Loucy (cell line): ENCODE measurements at regions not wholly inside any gene's neighbourhood (a gene's known extent, or its start where the extent isn't known, plus 50 kb on each side); places are given as distances from the start of the nearest gene placed in this dataset.
A peak's percentile ranks its signal among the peaks of the same experiment; 100 is the strongest.

Source experiments
- H2AFZ ChIP-seq: fragments of 200-600 bp; sonication (generic); 2 replicates; pipeline ENCODE4 v1.6.0; 2016; ENCODE audit warnings: antibody characterized with exemption, mild to moderate bottlenecking, low read length, moderate library complexity
- H3F3A ChIP-seq: fragments of 200-600 bp; 2 replicates; pipeline ENCODE4 v1.6.0; 2016; ENCODE audit warnings: antibody characterized with exemption, low read depth, mild to moderate bottlenecking
- H3K27me3 ChIP-seq: fragments of 200-600 bp; sonication (generic); 2 replicates; pipeline ENCODE4 v1.6.1; 2014; ENCODE audit warnings: low read length, mild to moderate bottlenecking; ENCODE audit not compliant: insufficient read depth, poor library complexity, severe bottlenecking
- H3K36me3 ChIP-seq: fragments of 200-600 bp; sonication (generic); 2 replicates; pipeline ENCODE4 v1.6.1; 2016; ENCODE audit warnings: low read length; ENCODE audit not compliant: insufficient read depth
- H3K4me1 ChIP-seq: fragments of 200-600 bp; sonication (generic); 2 replicates; pipeline ENCODE4 v1.5.1; 2014; ENCODE audit warnings: low read length, mild to moderate bottlenecking; ENCODE audit not compliant: insufficient read depth, poor library complexity, severe bottlenecking
- H3K4me2 ChIP-seq: fragments of 200-600 bp; sonication (generic); 2 replicates; pipeline ENCODE4 v1.6.0; 2014; ENCODE audit warnings: antibody characterized with exemption, low read length, low read depth, mild to moderate bottlenecking; ENCODE audit not compliant: poor library complexity, severe bottlenecking
- H3K4me3 ChIP-seq: fragments of 200-600 bp; sonication (generic); 2 replicates; pipeline ENCODE4 v1.5.1; 2014; ENCODE audit warnings: low read length, mild to moderate bottlenecking, mixed read lengths; ENCODE audit not compliant: poor library complexity, severe bottlenecking
- H3K79me2 ChIP-seq: fragments of 200-600 bp; sonication (generic); 2 replicates; pipeline ENCODE4 v1.6.1; 2014; ENCODE audit warnings: low read length; ENCODE audit not compliant: insufficient read depth
- H3K9ac ChIP-seq: fragments of 200-600 bp; sonication (generic); 2 replicates; pipeline ENCODE4 v1.6.0; 2014; ENCODE audit warnings: mild to moderate bottlenecking, low read depth, low read length, moderate library complexity; ENCODE audit not compliant: poor library complexity, severe bottlenecking
- H3K9me2 ChIP-seq: fragments of 200-600 bp; sonication (generic); replicated peaks from 2 replicates; pipeline ENCODE4 v1.6.1; 2016; ENCODE audit warnings: low read depth, low read length, mixed read lengths
- H3K9me3 ChIP-seq: fragments of 200-600 bp; sonication (generic); 2 replicates; pipeline ENCODE4 v1.6.1; 2014; ENCODE audit warnings: mild to moderate bottlenecking, antibody characterized with exemption, low read length, low read depth; ENCODE audit not compliant: insufficient read depth
- H4K20me1 ChIP-seq: fragments of 200-600 bp; sonication (generic); 2 replicates; pipeline ENCODE4 v1.6.0; 2014; ENCODE audit warnings: antibody characterized with exemption, low read length, mild to moderate bottlenecking; ENCODE audit not compliant: insufficient read depth, poor library complexity, severe bottlenecking
- EZH2phosphoT487 ChIP-seq: fragments of 200-600 bp; IDR thresholded peaks from 2 replicates; pipeline ENCODE4 v1.6.1; 2018; ENCODE audit warnings: antibody characterized with exemption, mild to moderate bottlenecking, moderate library complexity, borderline replicate concordance
- TF ChIP-seq, protein P1 (sequence below): fragments of 200-600 bp; sonication (generic); conservative IDR thresholded peaks from 2 replicates; pipeline ENCODE4 v1.5.1; 2014; ENCODE audit warnings: mild to moderate bottlenecking, antibody characterized with exemption, low read length

DNA sequence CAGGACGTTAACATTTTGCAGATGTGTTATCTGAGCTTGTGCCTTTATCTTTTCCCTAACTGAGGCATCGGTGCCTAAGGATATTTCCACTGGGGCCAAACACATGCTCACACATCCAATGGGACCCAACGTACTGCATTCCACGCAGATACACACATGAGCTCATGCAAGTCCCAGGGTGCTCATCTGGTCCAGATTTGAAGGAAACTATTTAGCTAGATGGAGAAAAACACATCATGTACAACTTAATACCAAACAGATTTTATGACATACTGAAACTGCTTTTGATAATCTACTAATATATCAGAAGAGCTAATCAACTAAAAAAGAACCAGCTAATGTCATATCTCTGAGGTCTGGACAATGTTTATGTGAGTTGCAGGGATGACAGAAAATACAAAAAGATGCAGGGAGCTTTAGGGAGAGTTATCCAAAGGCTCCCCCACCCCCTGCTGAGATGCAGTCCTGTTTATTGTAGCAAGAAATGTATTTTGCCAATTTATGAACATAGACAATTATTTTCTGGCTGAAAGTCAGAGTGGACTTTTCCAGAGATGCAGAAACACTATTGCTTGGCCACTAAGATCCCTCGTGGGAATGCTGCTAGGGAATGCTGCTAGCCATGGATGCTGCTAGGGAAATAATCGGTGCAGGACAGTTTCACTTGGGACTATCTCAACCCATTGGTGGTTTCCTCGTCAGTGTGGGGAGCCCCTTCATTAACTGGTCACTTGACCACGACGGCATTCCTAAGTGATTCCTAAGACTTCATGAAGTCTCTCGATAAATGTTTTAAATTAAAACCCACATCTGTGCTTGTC lies 172.8 kb downstream of the SMIM20 start:
- H4K20me1 ChIP-seq, result no peaks in the 10 kb centered on the region
- TF ChIP-seq EZH2phosphoT487, result no peak
- TF ChIP-seq, protein P1, sequence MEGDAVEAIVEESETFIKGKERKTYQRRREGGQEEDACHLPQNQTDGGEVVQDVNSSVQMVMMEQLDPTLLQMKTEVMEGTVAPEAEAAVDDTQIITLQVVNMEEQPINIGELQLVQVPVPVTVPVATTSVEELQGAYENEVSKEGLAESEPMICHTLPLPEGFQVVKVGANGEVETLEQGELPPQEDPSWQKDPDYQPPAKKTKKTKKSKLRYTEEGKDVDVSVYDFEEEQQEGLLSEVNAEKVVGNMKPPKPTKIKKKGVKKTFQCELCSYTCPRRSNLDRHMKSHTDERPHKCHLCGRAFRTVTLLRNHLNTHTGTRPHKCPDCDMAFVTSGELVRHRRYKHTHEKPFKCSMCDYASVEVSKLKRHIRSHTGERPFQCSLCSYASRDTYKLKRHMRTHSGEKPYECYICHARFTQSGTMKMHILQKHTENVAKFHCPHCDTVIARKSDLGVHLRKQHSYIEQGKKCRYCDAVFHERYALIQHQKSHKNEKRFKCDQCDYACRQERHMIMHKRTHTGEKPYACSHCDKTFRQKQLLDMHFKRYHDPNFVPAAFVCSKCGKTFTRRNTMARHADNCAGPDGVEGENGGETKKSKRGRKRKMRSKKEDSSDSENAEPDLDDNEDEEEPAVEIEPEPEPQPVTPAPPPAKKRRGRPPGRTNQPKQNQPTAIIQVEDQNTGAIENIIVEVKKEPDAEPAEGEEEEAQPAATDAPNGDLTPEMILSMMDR, result no peak
- H3K79me2 ChIP-seq, result no peaks in the 10 kb centered on the region
- peaks cover 10% of the 10 kb centered on the region for H3K4me1 ChIP-seq
- no peaks in the 10 kb centered on the region for H3K27me3 ChIP-seq
- no peak overlapping the region for H3K4me3 ChIP-seq
- no peaks in the 10 kb centered on the region for H3K36me3 ChIP-seq
- H3K9ac ChIP-seq, result no peak overlapping the region
- H2AFZ ChIP-seq, result no peak overlapping the region
- H3F3A ChIP-seq, result no peaks in the 10 kb centered on the region
- no peak overlapping the region for H3K4me2 ChIP-seq
- no peaks in the 10 kb centered on the region for H3K9me2 ChIP-seq
- H3K9me3 ChIP-seq, result peaks cover 9% of the 10 kb centered on the region

DNA sequence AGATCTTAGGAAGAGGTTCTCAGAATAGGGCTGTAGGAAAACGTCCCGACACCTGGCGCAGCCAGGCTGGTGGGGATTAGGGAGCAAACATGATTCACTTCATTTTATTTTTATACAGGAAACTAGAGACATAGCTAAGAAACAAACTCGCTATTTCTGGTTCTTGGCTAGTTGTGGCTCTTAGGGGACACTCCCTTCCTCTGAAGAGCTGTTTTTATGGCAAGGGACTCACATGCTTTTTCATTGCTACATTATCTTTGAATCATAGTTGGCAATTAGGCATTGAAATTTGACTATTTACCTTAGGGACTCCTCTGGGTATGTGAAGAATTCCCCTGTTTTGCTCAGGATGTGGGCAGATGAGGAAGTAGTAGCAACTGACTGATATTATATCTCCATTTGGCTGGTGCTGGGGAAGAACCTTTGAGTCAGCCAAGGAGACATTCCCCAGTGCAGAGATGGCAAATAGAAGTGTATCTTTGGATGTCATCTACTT lies 174.5 kb downstream of the SMIM20 start:
- no peaks in the 10 kb centered on the region for H3K79me2 ChIP-seq
- no peaks in the 10 kb centered on the region for H4K20me1 ChIP-seq
- H3K4me1 ChIP-seq, result peaks cover 7% of the 10 kb centered on the region
- H3K27me3 ChIP-seq, result no peaks in the 10 kb centered on the region
- H3K4me2 ChIP-seq, result peak overlapping the region; percentile 1
- H3K9me3 ChIP-seq, result peaks cover 9% of the 10 kb centered on the region
- no peaks in the 10 kb centered on the region for H3K36me3 ChIP-seq
- no peaks in the 10 kb centered on the region for H3K9me2 ChIP-seq
- no peak overlapping the region for H2AFZ ChIP-seq
- H3F3A ChIP-seq, result no peaks in the 10 kb centered on the region
- no peak overlapping the region for H3K4me3 ChIP-seq
- TF ChIP-seq, protein P1, result no peak
- no peak for TF ChIP-seq EZH2phosphoT487
- no peak overlapping the region for H3K9ac ChIP-seq

DNA sequence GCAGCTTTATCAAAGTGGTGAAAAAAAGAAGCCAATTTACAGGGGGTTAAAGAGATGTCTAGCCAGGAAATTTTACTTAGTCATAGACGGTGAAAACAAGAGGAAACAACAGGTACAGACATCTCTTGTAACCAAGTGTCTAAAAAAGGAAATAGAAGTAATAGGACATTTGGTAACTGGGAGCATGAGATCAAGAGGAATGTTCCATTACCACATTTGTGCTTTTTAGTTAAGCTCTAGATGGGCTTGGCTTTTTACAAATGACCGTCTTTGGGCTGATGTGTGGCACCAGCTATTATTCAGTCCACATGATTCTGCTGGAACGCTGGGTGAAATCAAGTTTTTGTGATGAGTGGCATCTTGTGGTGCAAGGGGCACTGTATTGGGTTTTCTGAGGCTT lies 179.5 kb downstream of the SMIM20 start:
- Histone ChIP-seq H2AFZ (no peak overlapping the region), H3K4me2 (no peak overlapping the region)

More for the DNA sequence above, 179.5 kb downstream of the SMIM20 start:
- Histone ChIP-seq H3K79me2 (no peaks in the 10 kb centered on the region), H3K4me1 (peaks cover 3% of the 10 kb centered on the region), H3K36me3 (no peaks in the 10 kb centered on the region), H3K27me3 (no peaks in the 10 kb centered on the region), H3K4me3 (no peak overlapping the region), H4K20me1 (no peaks in the 10 kb centered on the region), H3K9me2 (no peaks in the 10 kb centered on the region), H3K9ac (no peak overlapping the region), H3K9me3 (peaks cover 13% of the 10 kb centered on the region), H3F3A (no peaks in the 10 kb centered on the region)
- TF ChIP-seq, protein P1, result no peak
- no peak for TF ChIP-seq EZH2phosphoT487
